ENCODE measurements at regions not wholly inside any gene's neighbourhood (a gene's known extent, or its start where the extent isn't known, plus 50 kb on each side); places are given as distances from the start of the nearest gene placed in this dataset.

GRCh38 chr3:193869221-193870201 is 266.4 kb upstream of the HES1 start:
- H3K36me3 Mint-ChIP-seq (ENCODE audit: insufficient read depth in 1 of 3, low read depth in 3 of 3) = peaks cover 0 to 4% (median 4%) of the 10 kb centered on the region in 3 experiments; a peak in 2 of 7 replicates
- Histone ChIP-seq H3K27me3 (ENCODE audit: insufficient read depth, low read length) (no peaks in the 10 kb centered on the region; the same call in 1 of the 2 replicates), H2BK15ac (ENCODE audit: low read depth, low read length) (no peak overlapping the region), H2BK5ac (ENCODE audit: insufficient read length, low read length) (no peak overlapping the region), H3K4me1 (ENCODE audit: insufficient read depth, low read length) (no peaks in the 10 kb centered on the region; the same call in 1 of the 2 replicates), H3K18ac (ENCODE audit: insufficient read length, low read depth, low read length) (peak overlapping the region; percentile 29), H4K20me1 (ENCODE audit: control insufficient read depth, insufficient read depth, insufficient read length) (no peaks in the 10 kb centered on the region), H4K5ac (ENCODE audit: insufficient read length, low read depth, low read length) (no peak overlapping the region), H3K4me2 (ENCODE audit: insufficient read depth, insufficient read length, low read length) (no peak overlapping the region), H2AK5ac (ENCODE audit: insufficient read length, low read length) (no peak overlapping the region), H3K79me1 (ENCODE audit: insufficient read depth, low read depth, low read length, poor library complexity, severe bottlenecking) (no peaks in the 10 kb centered on the region), H3K9me3 (ENCODE audit: control insufficient read depth, low read depth, low read length) (no peaks in the 10 kb centered on the region), H3K56ac (ENCODE audit: insufficient read length, low read depth, low read length) (no peak overlapping the region), H3K4ac (ENCODE audit: low read depth, low read length) (no peak overlapping the region), H4K91ac (ENCODE audit: insufficient read length, low read depth, low read length) (no peak overlapping the region), H2AFZ (ENCODE audit: low read length) (no peak overlapping the region), H4K8ac (replicated peaks; ENCODE audit: insufficient read length, low read depth, low read length) (no peak overlapping the region), H3K14ac (ENCODE audit: insufficient read depth, low read length) (peak overlapping the region; percentile 51), H3K9ac (ENCODE audit: extremely low read depth, insufficient read length, low read length) (no peak overlapping the region), H3K79me2 (ENCODE audit: insufficient read depth, low read length) (no peaks in the 10 kb centered on the region), H2BK120ac (ENCODE audit: low read depth, low read length, poor library complexity, severe bottlenecking) (no peak overlapping the region), H3T11ph (ENCODE audit: low read length) (no peak overlapping the region), H3K23me2 (ENCODE audit: insufficient read length, low read depth, low read length, poor library complexity, severe bottlenecking) (no peaks in the 10 kb centered on the region), H3K23ac (ENCODE audit: insufficient read length, low read depth, low read length) (no peak overlapping the region), H3K27ac (ENCODE audit: insufficient read length, low read depth, low read length) (no peak overlapping the region), H2BK12ac (ENCODE audit: insufficient read length, low read depth, low read length) (no peak overlapping the region), H2BK20ac (ENCODE audit: low read depth, low read length, poor library complexity, severe bottlenecking) (no peak overlapping the region)
- peak overlapping the region in 1 of 2 experiments; percentile 39; a peak in 3 of 5 replicates for H3K4me3 Mint-ChIP-seq
- H3K4me1 Mint-ChIP-seq = peaks cover 36 to 68% of the 10 kb centered on the region in 2 experiments
- no peaks in the 10 kb centered on the region for H3K9me3 Mint-ChIP-seq
- no peak for TF ChIP-seq CTCF (conservative IDR thresholded peaks at IDR 0.05)
- DNase-seq = peak; percentile 88
- no CpG with 5 or more reads among the region's 71 CpGs for WGBS (ENCODE audit: extremely low coverage, insufficient read length, low lambda C conversion rate)
- peaks cover 71% of the 10 kb centered on the region for H3K27me3 Mint-ChIP-seq (ENCODE audit: low read depth)
- peak overlapping the region in 1 of 3 experiments; percentile 75; a peak in 2 of 7 replicates for H3K27ac Mint-ChIP-seq

All from H9 (cell line).